GM19395 (cell line): ENCODE measurements at regions not wholly inside any gene's neighbourhood (a gene's known extent, or its start where the extent isn't known, plus 50 kb on each side); places are given as distances from the start of the nearest gene placed in this dataset.

Experiments
- ATAC-seq: cut with Tn5 transposase; IDR thresholded peaks from one replicate; pipeline ENCODE4 v1.9.1; 2021; ENCODE audit warnings: mild to moderate bottlenecking, moderate library complexity; ENCODE audit not compliant: unreplicated experiment

DNA sequence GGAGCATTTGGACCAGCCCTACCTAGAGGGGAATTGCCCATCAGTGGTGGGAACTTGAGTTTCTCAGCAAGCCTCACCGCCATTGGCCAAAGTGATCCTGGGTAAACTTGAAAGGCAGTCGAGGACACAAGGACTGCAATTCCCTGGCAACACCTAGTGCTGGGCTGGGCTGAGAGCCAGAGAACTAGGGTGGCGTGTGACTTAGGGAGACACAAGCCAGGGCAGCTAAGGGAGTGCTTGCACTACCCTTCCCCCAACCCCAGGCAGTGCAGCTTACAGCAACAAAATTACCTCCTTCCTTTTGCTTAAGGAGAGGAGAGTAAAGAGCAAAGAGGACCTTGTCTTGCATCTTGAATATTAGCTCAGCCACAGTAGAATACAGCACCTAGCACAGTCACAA, 176.9 kb upstream of the PRMT6 start:
- no peak for ATAC-seq

DNA sequence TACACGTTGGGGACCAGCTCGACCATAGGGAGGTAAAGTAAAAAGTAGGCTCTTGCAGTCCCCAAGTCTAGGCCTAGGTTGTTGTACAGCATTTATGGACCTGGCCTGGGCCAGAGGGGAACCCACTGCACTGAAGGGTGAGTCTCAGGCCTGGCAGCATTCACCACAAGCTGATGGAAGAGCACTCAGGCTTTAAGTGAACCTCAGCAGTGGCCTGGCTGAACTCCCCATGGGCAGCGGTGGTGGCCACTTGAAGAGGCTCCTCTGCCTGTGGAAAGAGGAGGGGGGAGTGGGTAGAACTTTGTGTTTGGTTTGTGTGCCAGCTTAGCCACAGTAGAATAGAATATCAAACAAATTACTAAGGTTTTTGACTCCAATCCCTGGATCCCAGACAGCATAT, 176.2 kb upstream of the PRMT6 start:
- no peak for ATAC-seq

DNA sequence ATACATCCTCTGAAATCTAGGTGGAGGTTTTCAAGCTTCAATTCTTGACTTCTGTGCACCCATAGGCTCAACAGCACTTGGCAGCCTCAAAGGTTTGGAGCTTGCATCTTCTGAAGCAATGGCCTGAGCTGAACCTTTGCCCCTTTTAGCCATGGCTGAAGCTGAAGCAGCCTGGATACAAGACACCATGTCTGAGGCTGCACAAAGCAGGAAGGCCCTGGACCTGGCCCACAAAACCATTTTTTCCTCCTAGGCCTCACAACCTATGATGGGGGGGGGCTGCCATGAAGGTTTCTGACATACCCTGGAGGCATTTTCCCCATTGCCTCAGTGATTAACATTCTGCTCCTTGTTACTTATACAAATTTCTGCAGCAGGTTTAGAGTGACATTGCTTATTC, 173.3 kb upstream of the PRMT6 start:
- no peak for ATAC-seq

DNA sequence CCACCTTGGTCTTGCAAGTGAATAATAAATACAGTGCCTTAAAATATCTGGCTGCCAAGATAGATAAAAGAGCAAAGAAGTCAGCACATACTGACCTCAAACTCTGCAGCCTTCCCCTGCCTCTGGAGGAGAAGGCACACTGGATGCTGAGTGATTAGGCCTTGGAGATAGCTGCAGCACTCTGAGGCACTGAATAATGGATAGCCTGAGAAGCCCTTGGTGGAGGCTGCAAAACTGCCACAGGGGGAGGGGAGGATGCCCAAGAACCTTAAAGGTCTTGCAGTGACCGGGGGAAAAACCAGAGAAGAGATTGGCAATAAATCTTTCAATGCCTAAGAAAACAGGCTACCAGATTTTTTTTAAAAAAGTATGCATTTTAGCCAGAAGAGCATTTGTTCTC, 167.4 kb upstream of the PRMT6 start:
- ATAC-seq, result no peak

DNA sequence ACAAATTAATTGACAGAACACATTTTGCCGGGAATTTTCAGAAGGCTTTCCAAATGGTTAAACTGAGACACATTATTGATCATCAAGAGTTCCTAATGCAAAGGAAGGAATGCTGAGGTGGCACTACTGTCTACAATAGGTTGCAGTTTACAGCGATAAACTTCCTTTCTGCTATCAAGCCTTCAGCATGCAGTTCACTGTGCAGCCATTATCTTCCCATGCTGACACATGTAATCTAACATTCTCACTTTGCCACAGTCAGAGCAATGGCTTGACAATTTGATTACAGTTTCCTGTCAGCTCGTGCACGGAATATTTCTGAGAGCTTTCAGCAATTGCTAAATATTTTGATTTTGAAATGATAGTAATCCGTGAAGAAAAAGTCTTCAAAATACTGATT, 166.9 kb upstream of the PRMT6 start:
- no peak for ATAC-seq

DNA sequence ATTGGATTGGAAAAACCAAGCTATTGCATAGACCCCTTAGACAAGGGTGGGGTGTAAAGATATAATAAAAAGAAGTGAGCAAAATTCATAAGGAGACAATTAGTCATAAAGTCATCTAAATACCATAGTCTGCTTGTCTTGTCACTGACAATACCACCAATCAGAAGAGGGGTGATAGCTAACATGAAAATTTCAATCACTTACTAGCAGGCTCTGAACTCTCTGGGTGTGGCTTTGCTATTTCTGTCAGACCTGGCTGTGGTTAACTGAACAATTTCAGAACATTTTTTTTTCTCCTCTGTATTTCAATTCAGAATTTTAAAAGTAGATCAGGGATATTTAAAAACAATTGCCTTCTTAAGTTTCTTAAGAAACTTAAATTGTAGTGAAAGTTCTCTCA, 158.5 kb upstream of the PRMT6 start:
- no peak for ATAC-seq

DNA sequence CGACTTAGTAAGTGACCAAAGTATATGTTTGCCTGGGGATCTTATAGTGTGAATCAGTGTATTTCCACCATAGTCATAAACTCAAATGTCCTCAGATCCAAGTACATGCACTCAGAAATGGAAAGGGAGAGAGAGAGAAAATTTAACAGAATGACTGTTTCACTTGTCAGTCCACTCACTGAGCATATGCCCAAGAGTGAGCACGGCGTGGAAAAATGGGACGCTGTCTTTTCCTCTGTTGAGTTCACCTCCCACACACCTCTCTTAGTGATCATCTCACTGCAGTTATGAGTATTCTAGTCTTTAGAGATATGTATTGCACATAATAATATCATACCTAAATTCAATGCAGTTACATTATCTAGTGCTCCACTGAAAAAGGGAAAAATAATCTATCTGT, 156.8 kb upstream of the PRMT6 start:
- no peak for ATAC-seq

DNA sequence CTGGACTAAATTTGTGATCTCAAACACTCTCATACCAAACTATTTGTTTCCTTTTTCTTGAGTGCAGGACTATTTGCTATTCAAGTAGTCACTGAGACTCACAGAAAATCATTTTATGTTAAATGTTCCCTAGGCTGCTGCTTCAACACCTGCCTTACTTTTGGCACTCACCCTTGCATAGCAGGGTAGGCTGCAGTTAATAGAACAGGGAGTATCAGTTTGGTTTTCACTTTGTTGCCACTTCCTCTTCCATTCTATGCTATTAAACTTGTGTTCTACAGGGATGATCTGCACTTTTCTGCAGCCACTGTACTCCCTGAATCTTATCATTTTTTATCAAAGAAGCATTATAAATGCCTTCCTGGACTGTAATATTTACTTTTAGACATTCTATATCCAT, 148.7 kb upstream of the PRMT6 start:
- peak; percentile 100 for ATAC-seq

DNA sequence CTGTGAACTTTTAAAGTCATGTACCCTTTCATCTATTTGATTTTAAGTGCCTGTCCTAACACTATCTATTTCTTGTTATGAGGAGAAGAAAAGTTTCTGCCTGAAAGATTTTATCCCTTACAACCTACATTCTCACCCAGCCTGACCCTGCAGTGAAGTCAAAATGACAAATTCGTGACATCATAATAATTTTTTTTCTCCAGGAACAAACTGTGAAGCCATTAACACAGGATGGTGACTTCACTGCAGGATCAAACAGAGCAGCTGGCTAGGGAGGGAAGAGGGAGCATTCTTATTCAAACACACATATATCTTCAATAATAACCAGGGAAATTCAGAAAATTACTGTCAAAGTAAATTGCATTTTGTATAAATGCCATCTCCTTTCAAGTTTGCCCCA, 147.8 kb upstream of the PRMT6 start:
- no peak for ATAC-seq

DNA sequence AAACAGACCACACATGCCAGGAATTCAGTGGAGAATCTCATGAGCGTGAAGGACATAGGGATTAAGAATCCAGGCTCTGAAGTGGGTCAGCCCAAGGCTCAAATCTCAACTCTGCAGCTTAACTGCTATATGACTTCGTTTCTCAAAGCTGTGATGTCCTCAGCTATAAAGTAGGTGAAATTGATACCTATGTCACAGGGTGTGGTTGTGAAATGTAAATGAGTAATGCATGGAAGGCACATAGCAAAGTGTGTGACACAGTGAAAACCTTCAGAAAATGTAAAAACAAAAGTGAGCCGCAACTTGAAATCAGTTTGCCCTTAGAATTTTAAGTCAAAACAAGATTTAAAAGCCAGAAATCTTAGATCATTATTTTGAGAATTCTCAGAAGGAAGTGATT, 145.7 kb upstream of the PRMT6 start:
- ATAC-seq, result no peak

DNA sequence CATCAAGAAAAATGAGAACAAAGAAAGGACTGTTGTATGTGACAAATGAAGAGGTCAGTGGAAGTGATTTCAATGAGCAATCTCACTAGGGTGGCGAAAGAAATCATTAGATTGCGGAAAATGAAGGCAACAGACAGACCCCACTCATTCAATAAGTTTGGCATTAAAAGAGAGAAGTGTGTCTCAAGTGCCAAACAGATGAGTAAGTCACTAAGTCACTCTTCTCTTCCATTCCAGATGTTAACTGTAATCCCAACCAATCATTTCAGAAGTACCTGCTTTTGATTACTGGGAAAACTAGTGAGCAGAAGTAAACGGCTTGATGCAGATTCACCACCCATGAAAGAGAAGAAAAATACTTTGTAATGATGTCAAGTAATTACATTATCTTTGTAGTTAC, 144.3 kb upstream of the PRMT6 start:
- ATAC-seq, result no peak

DNA sequence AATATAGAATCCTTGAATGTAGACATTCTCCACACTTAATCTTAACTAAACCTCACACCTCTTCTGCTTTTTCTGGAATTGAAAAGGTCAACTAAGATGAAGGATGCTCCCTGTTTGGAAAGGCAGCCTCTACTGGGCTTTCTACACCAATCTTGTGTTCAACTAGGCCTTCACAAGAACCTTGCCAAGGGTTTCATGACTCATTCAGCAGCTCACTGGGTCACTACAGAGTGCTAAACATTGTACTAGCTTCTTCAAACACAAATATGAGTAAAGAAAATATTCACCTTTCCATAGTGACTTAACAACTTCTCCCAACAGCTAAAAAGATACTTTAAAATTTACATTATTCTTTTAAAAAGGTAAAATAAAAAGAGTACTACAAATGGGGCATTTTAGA, 135.3 kb upstream of the PRMT6 start:
- ATAC-seq, result no peak

DNA sequence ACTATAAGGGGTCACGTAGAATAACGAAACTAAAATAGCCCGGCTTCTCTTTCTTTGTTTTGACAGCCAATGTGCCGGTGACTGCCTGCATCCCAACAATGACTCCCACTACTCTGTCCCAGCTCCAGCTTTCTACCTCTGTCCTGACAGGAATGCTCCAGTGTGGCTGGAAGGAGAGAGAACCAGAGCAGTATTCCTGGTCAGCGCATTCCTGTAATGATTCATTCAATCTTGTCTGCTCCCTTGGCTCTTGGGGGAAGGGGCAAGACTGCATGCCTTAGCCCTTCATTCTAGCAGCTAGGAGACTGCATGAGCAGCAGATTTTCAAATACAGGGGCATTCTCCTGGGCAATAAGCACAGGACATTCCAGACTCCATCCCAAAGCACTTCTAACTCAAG, 132.1 kb upstream of the PRMT6 start:
- ATAC-seq, result no peak

DNA sequence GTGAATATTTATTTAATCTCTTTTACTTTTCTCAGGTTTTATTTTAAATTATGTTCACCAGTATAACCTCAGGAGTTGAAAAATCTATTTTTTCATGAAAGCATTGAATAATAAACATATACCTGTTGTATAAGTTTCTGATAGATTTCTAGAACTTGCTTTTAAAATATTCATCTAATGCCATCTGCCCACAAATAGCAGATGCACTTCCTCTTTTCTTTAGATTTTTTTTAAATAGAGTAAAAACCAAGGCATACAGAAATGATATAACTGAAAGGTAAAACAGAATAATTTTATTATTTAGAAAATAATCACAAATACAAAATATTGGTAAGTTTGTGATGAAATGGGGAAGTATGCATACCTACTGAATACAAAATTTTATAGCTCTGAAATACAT, 130.7 kb upstream of the PRMT6 start:
- ATAC-seq, result no peak

DNA sequence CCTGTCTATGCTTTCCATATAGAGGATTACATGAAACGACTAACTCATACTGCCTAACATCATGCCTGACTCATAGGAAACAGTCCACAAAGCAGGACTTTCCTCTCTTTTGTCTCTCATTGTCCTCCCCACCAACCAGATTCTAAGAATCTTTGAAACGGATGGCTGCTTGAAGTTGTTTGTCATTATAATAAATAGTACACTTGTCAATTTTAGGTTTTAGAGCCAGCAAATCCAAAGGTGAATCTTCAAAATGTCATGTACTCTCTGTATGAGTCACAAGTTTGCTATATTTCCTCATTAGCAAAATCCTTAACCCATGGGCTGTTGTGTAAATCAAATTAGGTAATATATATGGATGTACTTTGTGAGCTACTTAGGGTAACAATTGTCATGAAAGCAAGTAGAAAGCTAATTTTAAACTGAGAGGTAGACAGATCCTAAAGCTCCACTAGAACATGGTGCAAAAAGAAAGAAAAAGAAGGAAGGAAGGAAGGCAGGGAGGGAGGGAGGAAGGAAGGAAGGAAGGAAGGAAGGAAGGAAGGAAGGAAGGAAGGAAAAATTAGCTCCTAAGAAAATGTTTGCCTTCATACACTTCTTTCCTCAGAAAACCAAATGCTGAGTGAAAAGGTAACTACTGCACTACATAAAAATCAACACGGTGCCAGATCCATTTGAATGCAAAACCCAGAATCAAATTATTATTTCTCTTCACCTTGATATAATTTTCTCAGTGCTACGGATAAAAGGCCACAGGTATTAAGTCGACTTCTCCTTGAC, 129.5 kb upstream of the PRMT6 start:
- no peak for ATAC-seq

DNA sequence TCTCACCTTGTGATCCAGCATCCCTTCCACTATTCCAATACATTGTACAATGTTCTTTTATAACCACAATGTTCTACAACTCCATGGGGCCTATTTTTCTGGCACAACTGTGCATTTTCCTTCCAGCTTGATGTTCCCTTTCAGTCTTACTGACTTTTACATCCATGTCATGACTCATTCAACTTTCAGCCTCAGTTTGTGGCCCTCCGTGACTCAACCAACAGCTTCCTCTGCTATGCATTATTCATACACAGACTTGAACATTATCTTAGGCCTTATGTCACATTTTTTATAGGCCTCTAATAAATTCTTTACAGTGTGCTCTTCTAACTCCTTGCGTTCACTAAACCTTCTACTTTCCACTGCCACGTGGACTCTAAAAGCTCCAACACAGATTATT, 119.4 kb upstream of the PRMT6 start:
- ATAC-seq, result no peak

DNA sequence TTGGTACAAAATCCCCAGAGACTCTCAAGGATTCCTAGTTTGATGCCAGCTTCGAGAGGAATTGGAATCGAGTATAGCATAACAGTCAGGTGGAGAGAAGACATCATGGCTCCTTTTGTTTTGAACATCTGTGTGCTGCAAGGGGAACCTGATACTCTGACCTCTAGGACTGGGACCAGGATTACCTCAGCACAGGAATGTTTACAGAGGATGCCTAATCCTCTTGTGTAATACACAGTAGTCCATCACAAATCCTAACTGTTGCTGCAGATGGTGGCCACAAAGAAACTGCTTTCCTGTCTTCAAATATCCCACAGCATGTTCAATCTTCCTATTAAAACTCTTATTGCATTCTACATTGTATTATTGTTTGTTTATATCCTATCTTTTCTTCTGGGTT, 111.8 kb upstream of the PRMT6 start:
- no peak for ATAC-seq

DNA sequence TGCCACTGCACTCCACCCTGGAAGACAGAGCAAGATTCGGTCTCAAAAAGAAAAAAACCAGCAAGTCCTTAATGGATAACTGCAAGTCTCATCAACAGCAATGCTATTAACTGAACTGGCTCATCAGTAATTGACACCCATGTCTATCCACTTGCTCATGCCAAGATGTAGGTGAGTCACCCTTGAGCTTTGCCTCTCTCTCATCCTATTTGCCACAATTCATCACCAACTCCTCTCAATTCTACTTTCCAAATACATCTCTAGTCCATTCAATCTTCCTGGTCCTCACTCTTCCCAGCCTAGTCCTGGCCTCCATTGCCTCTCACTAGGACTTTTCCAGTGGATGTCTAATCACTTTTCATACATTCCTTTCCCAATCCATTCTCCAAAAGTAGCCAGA, 103.7 kb upstream of the PRMT6 start:
- no peak for ATAC-seq

DNA sequence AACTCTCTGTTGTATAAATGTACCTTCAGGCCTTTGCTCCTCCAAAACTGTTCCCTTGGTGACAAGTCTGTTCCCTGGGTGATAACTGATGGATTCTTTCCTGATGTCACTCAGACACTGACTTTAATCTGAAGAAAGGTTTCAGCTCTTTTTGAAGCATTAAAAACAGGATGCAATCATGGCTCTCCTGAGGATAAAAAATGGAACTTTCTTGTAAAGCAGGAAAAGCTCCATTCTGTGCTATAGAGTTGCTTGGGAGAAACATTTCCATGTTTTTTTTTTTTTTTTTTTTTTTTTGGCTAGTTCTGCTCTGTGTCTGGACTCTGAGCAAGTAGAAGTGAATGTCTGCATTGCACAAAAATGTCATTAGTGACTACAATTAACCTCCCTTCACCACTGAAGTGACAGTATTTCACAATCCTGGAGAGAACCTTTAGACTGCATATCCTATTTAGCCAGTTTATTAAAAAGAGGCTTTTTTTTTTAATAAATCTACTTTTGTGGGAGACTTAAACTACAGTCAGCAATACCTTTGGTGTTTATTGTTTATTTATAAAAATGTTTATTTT, 101.7 kb upstream of the PRMT6 start:
- no peak for ATAC-seq

DNA sequence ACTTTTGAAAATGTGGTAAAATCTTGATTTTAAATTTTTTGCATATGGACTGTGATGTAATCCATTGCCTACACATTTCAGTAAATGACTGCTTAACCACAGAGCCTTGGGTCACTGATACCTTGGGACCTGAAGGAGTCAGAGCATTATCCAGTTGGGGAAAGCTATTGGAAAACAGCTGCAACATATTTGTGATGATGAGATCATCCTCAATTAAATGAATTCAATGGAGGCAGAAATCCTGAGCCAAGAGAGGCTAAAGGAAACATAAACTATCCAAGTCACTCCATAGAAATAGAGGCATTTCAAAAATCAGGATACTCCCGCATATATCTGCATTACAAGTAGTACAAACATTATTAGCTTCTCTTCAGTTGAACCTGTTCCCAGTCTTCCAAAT, 99.8 kb upstream of the PRMT6 start:
- ATAC-seq, result no peak

DNA sequence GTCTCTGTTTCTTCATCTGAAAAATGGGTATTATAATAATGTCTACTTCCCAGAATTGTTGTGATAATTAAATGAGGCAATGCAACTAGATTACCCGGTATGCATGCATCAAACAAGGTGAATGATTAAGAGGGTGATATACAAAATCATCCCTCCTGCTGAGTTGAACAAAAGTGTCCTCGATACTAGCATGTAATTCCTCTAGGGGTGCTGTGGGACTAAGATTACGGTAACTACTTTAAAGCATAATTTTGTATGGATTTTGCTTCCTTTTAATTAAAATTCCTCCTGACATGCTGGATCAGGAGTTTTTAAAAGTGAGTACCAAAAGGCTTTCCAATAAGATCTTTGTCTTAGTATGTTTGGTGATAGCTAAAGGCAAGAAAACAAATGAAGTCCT, 98.7 kb upstream of the PRMT6 start:
- no peak for ATAC-seq

DNA sequence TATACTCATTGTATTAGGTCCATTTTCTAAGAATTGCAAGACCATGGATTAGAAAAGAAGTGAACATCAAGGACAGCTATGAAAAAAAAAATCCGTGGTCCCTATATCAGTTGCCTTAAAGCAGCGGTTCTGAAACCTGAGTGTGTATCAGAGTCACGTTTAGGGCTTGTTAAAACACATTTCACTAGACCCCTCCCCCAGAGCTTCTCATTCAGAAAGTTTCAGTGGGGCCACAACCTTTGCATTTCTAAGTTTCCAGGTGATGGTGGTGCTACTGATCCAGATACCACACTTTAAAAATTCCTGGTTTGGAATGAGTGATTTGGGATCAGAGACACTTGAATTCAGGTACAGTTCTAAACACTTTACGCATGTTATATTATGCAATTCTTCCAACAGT, 96.1 kb upstream of the PRMT6 start:
- ATAC-seq, result no peak

DNA sequence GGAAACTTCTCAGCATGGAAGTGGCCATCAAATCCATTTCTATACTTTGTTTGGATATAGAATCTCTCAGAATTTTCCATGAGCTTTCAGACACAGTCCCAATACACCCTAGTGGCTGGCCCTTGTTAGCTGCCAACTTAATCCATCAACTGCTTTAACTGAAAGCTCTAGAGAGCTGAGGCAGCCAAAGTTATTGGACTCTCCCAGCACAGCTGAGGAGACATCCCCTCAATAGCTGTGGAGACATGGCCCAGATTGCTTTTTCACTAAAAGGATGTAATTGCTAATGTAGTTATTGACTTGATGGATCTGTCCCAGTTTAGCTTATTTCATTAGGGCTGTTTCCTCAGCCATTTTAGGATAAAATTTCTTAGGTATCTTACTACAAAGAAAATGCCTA, 94.8 kb upstream of the PRMT6 start:
- ATAC-seq, result no peak
